ENCODE measurements at regions not wholly inside any gene's neighbourhood (a gene's known extent, or its start where the extent isn't known, plus 50 kb on each side); places are given as distances from the start of the nearest gene placed in this dataset.
"Not testable (repeated sequence)": the region's sequence is repeated elsewhere in the genome, so short reads cannot be mapped to it uniquely, and the experiment has no call there.

GRCh38 chr1:148387122-148387948 lies 95.8 kb downstream of the PPIAL4G start:
- intact Hi-C loops (cut with DNase I); DNase-seq (ENCODE audit: low spot score): not testable (repeated sequence)

GRCh38 chr1:148386617-148387016 lies 96.5 kb downstream of the PPIAL4G start:
- intact Hi-C loops (cut with DNase I), result no loop called here

GRCh38 chr1:148386031-148386398 lies 97.1 kb downstream of the PPIAL4G start:
- DNase-seq (ENCODE audit: low spot score); intact Hi-C loops (cut with DNase I): not testable (repeated sequence)

More at GRCh38 chr1:148386617-148387016, 96.5 kb downstream of the PPIAL4G start:
- DNase-seq (ENCODE audit: low spot score), result no peak

GRCh38 chr1:148385371-148386030 lies 97.6 kb downstream of the PPIAL4G start:
- intact Hi-C loops (cut with DNase I), result no loop called here

GRCh38 chr1:148383966-148384365 lies 99.1 kb downstream of the PPIAL4G start:
- DNase-seq (ENCODE audit: low spot score), result no peak
- intact Hi-C loops (cut with DNase I), result no loop called here

More at GRCh38 chr1:148385371-148386030, 97.6 kb downstream of the PPIAL4G start:
- no peak for DNase-seq (ENCODE audit: low spot score)

GRCh38 chr1:148379697-148380096 lies 103.4 kb downstream of the PPIAL4G start:
- intact Hi-C loops (cut with DNase I), result no loop called here
- DNase-seq (ENCODE audit: low spot score), result no peak

GRCh38 chr1:148379170-148379500 lies 104.0 kb downstream of the PPIAL4G start:
- intact Hi-C loops (cut with DNase I), result no loop called here
- DNase-seq (ENCODE audit: low spot score), result no peak

GRCh38 chr1:148377992-148378391 lies 105.1 kb downstream of the PPIAL4G start:
- intact Hi-C loops (cut with DNase I); DNase-seq (ENCODE audit: low spot score): not testable (repeated sequence)

- intact Hi-C loops (cut with DNase I); DNase-seq (ENCODE audit: low spot score): not testable (repeated sequence)
Measured at GRCh38 chr1:148377045-148377444, 106.1 kb downstream of the PPIAL4G start.

- no peak for DNase-seq (ENCODE audit: low spot score)
- intact Hi-C loops (cut with DNase I), result no loop called here
Measured at GRCh38 chr1:148374101-148374500, 109.0 kb downstream of the PPIAL4G start.

GRCh38 chr1:148373192-148373925 lies 109.7 kb downstream of the PPIAL4G start:
- intact Hi-C loops (cut with DNase I), result no loop called here
- DNase-seq (ENCODE audit: low spot score), result no peak

- intact Hi-C loops (cut with DNase I), result no loop called here
- DNase-seq (ENCODE audit: low spot score), result no peak
Measured at GRCh38 chr1:148372731-148373130, 110.4 kb downstream of the PPIAL4G start.

GRCh38 chr1:148372051-148372726 lies 110.9 kb downstream of the PPIAL4G start:
- DNase-seq (ENCODE audit: low spot score); intact Hi-C loops (cut with DNase I): not testable (repeated sequence)

GRCh38 chr1:148371551-148371994 lies 111.5 kb downstream of the PPIAL4G start:
- DNase-seq (ENCODE audit: low spot score); intact Hi-C loops (cut with DNase I): not testable (repeated sequence)

- intact Hi-C loops (cut with DNase I); DNase-seq (ENCODE audit: low spot score): not testable (repeated sequence)
Measured at GRCh38 chr1:148370661-148371060, 112.4 kb downstream of the PPIAL4G start.

- DNase-seq (ENCODE audit: low spot score), result no peak
- intact Hi-C loops (cut with DNase I), result no loop called here
Measured at GRCh38 chr1:148367596-148367995, 115.5 kb downstream of the PPIAL4G start.

- intact Hi-C loops (cut with DNase I); DNase-seq (ENCODE audit: low spot score): not testable (repeated sequence)
Measured at GRCh38 chr1:148366136-148366753, 116.9 kb downstream of the PPIAL4G start.

GRCh38 chr1:148365151-148365550 lies 118.0 kb downstream of the PPIAL4G start:
- intact Hi-C loops (cut with DNase I); DNase-seq (ENCODE audit: low spot score): not testable (repeated sequence)

- DNase-seq (ENCODE audit: low spot score); intact Hi-C loops (cut with DNase I): not testable (repeated sequence)
Measured at GRCh38 chr1:148363979-148364378, 119.1 kb downstream of the PPIAL4G start.

Measured in cardiac septum (tissue), 1 donor.